NCI-H2081 treated with DMSO at 0.1 percent for 48 hours (cell line): ENCODE measurements at regions not wholly inside any gene's neighbourhood (a gene's known extent, or its start where the extent isn't known, plus 50 kb on each side); places are given as distances from the start of the nearest gene placed in this dataset.
"Not testable (repeated sequence)": the region's sequence is repeated elsewhere in the genome, so short reads cannot be mapped to it uniquely, and the experiment has no call there.

ENCODE experiments used
- DNase-seq: peaks from one replicate; lab custom pipeline; 2025; lab: John Stamatoyannopoulos, UW

- DNase-seq: no peak
These were observed 55.6 kb upstream of the ABCD3 start for GRCh38 chr1:94362466-94363058.

GRCh38 chr1:94358630-94359599 lies 59.3 kb upstream of the ABCD3 start:
- DNase-seq: no peak

GRCh38 chr1:94357661-94358060 lies 60.5 kb upstream of the ABCD3 start:
- no peak for DNase-seq

GRCh38 chr1:94355485-94355980 lies 62.7 kb upstream of the ABCD3 start:
- no peak for DNase-seq

GRCh38 chr1:94351481-94351880 lies 66.7 kb upstream of the ABCD3 start:
- no peak for DNase-seq

- DNase-seq: no peak
These were observed 67.8 kb upstream of the ABCD3 start for GRCh38 chr1:94350350-94350924.

GRCh38 chr1:94349853-94350252 lies 68.3 kb upstream of the ABCD3 start:
- no peak for DNase-seq

- DNase-seq: not testable (repeated sequence)
These were observed 69.8 kb upstream of the ABCD3 start for GRCh38 chr1:94348386-94348785.

GRCh38 chr1:94345148-94345721 lies 73.0 kb upstream of the ABCD3 start:
- no peak for DNase-seq

GRCh38 chr1:94342416-94342815 lies 75.8 kb upstream of the ABCD3 start:
- no peak for DNase-seq

- DNase-seq: no peak
These were observed 78.8 kb upstream of the ABCD3 start for GRCh38 chr1:94339206-94339927.

GRCh38 chr1:94336991-94337390 lies 81.2 kb upstream of the ABCD3 start:
- DNase-seq: no peak

GRCh38 chr1:94335950-94336349 lies 82.2 kb upstream of the ABCD3 start:
- peak; percentile 41 for DNase-seq

- DNase-seq: no peak
These were observed 82.7 kb upstream of the ABCD3 start for GRCh38 chr1:94335447-94335846.

- DNase-seq: no peak
These were observed 83.4 kb upstream of the ABCD3 start for GRCh38 chr1:94334764-94335163.

- no peak for DNase-seq
These were observed 85.2 kb upstream of the ABCD3 start for GRCh38 chr1:94332952-94333351.

GRCh38 chr1:94332516-94332915 lies 85.7 kb upstream of the ABCD3 start:
- no peak for DNase-seq

- no peak for DNase-seq
These were observed 88.2 kb upstream of the ABCD3 start for GRCh38 chr1:94329986-94330385.

- no peak for DNase-seq
These were observed 88.9 kb upstream of the ABCD3 start for GRCh38 chr1:94329276-94329675.

GRCh38 chr1:94327001-94327690 lies 89.8 kb upstream of the ARHGAP29 start:
- DNase-seq: no peak

- no peak for DNase-seq
These were observed 88.9 kb upstream of the ARHGAP29 start for GRCh38 chr1:94326329-94326728.
